Midbrain (tissue), 1 donor: ENCODE measurements at regions not wholly inside any gene's neighbourhood (a gene's known extent, or its start where the extent isn't known, plus 50 kb on each side); places are given as distances from the start of the nearest gene placed in this dataset.
"Not testable (repeated sequence)": the region's sequence is repeated elsewhere in the genome, so short reads cannot be mapped to it uniquely, and the experiment has no call there.

Experiments used
- DNase-seq: peaks from one replicate; lab custom pipeline; 2025; lab: John Stamatoyannopoulos, UW

DNA sequence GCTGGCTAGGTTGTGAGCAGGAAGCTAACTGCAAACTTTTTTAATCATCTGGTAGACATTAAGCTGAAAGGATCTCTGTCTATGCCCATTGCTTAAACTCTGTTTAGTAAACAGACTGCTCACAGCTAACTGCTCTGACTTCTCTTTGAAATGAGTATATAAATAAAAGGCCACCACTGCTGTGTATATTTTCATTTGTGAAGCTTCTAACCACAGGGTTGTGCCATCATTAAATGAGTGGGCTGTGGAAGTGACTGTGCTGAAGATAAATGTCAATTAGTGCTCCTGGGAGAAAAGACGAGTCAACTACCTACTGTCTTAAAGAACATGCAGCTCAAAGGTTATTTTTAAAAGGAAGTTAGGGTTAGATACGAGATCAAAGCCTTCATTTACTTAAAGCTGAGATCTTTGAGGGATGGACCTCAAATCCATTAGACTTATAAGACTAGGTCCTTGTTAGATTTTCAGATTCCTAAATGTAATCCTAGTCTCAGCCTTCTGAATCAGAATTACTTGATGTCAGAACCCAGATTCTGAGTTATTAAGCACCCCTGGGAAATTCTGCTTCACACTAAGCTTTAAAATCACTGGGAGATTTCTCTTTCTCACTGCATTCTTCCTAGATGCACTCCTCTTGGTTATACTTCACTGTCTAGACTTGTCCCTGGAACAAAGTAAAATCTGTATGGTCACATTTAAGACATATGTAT is 213.1 kb upstream of the FLRT2 start:
- no peak for DNase-seq

DNA sequence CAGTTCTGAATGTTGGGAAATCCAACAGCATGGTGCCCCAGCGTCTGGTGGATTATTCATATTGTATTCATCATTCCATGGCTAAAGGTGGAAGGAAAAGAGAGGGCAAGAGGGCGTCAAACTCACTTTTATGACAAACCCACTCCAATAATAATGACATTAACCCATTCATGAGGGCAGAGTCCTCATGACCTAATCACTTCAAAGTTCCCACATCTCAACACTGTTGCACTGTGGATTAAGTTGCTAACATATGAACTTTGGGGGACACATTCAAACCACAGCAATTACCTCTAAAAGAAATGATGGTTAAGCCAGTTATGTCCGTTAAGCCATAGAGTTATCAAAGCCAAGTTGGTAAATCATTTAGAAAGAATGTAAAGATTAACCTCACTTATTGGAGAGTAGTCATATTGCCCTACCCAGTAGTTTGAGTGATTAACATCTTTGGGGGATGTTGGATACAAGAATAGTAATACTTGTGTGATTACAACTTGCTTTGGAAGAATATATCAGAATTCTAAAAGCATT is 212.4 kb upstream of the FLRT2 start:
- DNase-seq: no peak

DNA sequence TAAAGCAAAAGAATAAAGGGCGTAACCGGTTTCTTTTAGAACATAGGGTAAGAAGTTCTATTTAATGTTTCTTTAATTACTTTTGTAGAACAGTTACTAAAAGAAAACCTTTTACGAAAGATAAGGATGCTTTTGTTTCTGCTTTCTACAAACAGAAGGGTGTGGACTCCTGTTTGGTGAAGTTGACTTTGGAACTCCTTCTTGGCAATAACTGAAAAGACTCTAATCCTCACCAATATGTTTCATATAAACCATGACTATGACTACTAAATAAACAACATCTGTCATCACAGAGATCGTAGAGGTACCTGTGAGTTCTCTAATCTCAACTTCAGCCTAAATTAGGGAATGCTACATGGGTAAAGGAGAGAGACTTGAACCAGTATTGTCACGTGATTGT is 210.8 kb upstream of the FLRT2 start:
- no peak for DNase-seq

DNA sequence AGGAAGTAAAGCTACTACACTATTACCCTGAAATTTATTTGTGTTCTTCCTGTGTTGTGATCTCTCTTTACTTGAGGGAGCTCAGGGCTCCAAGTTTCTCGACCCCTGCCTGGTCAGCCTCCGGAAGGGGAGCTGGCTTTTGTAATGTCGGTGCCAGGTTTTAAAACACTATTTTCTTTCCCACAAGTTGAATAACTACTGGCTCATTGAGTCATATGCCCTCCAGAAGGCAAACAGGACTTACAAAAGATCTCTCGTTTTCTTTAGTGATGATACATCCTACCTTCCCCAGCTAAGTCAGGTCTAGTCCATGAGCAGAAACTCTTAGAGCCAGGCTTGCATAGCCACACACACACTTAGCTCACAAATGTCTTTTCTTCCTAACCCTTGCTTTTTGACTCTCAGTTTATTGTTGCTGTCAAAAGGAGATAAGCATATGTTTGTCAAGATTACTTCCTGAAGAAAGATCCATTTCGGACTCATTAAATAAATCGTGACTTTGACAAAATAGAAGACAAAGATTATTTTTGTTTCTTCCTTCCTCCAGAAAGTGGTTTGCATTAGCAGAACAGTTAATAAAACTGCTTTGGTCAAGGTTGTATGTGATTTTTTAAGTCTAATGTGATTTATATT is 209.8 kb upstream of the FLRT2 start:
- DNase-seq: no peak

DNA sequence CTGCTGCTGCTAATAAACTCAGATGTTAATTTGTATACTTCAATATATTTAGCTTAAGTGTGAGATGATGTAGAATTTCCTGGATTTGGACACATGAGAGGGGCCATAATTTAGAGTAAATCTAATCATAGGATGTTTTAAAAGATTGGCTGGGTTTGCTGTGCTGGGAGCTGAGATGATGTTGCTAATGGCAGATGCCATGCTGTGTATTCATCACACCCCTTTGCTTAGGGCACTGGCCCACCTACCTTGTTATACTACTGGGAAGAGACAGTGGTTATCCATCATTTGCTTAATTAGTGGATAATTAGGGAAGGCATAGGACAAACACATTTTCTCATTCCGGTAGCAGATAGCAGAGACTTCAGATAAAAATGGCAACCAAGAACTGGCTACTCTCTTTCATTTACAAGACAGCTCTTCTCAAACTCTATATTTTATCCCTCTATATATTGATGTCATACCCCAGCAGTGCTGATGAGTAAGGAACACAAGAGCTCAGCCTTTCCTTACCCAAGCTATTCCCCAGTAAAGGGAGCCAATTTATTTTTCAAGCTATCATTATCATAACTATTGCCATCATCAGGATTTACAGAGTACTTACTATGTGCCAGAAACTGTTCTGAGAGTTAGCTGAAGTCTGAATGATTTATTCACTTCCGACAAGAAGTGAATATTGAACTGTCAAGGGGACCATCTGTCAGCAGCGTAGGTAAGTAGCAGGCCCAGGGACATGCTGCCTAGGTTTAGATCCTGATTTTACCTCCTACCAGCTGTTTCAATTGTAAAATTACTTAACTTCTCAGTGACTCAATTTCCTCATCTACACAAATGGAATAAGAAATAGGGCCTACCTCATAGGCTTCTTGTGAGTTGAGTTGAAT is 204.6 kb upstream of the FLRT2 start:
- no peak for DNase-seq

DNA sequence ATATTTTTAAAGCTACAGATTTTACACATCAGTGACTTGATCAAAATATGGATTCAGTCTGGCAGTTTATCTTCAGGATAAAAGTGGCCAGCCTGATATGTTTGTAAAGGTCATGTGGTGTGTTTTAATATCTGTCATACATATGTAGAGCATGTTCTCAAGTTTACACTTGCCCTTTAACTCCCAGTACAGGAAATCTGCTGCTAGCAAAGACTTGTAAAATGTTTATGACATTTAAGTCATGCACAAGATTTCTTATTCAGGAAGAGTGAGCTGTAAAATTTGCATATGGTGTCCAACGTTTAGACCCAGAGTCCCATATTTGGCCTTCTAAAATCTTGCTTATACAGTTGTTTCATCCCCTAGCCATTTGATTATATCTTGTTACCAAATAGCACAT is 197.5 kb upstream of the FLRT2 start:
- DNase-seq: no peak

DNA sequence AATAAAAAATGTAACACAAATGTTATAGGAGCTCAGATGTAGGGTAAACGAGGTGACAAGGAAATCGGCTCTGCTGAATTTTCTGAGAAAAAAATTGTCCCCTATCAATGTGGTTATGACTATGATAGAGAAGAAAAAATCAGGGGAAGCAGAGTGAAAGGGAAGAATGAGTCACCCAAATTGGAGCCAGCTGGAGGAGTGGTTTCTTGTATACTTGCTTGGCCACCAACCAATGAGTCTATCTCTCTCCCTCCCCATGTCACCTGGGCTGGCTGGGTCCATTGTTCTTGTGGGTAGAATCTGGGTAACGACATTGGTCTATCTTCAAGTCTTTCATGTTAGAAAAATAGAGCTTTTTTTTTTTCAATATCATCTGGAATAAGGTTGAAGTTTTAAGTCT is 196.6 kb upstream of the FLRT2 start:
- no peak for DNase-seq

DNA sequence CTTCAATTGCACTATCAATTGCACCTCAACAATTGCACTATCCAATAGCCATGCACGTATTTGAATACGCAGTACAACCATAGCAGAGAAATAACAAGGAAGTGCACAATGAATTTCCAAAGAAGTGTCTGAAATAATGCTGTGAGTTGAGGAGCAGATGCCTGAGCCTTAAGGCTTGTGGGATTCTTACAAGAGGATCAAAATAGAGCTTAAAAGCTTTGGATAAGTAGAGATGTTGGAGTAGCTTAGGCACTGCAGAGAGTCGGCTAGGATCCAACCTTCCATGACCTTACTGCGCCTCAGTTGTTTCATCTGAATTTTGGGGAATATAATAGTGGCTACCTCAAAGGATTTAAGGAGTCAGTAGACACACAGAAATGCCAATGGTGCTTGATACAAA is 196.1 kb upstream of the FLRT2 start:
- no peak for DNase-seq

DNA sequence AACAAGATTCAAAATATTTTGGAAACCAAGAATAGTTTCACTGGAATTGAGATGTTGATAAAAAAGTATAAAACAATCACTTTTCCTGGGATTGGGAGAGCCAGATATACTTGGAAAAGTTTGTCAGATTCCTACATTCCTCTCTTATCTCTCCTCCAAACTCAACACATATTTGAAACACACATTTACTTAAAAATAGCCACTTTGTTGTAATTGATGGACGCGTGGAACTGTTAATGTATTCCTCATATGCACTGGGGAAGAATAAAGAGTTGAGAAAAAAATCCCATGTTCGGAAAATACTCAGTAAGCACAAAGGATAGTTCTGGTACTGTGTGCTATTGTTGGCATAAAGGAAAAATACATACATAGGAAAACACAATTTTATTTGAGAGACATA is 195.6 kb upstream of the FLRT2 start:
- DNase-seq: no peak

DNA sequence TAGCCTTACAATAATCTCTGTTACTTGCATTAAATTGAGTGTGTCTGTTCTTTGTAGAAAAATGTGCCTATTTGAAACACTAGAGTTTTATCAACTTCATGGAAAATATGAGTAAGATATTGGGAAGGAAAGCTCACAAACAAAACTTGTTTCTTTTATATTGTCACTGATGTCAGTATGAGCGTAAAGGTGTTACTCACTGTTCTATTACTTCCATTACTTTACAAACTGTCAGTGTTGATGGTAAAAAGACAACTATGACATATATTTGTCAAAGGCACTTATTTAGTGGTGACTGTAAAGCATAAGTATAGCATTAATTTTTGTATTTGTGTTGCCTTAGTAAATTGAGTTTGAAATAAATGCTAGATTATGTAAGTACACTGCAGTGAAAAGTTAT is 193.7 kb upstream of the FLRT2 start:
- no peak for DNase-seq

DNA sequence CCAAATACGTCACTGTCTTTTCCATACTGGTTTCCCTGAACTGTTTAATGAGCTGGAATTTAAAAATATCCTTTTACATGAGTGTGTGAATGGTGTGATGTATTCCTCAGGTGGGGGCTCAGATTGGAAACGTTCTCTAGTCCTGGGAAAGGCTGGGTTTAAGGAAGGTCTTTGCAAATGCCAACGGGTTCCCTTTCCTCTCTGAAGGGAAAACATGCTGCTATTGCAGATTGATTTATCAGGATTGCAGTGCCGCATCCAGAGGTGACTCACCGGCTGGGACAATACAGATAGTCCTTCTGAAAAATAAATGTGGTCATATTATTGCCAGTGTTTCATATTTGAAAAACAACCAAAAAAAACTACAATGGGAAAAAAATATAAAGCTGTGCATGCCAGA is 193.1 kb upstream of the FLRT2 start:
- no peak for DNase-seq

DNA sequence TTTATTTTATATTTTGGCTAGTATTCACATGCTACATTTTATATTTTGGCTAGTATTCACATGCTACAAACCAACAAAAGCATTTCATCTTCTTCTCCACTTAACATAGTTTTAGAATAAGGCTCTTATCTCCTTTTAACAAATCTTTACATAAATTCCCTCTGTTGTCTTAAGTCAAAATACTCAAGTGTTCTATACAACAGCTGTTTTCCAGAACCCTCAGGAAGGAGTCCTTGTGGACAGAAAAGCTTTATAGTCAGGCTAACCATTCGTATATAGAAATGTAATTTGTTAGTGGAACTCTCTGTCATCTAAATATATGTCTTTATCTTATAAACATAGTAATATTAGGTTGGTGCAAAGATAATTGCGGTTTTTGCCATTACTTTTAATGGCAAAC is 191.0 kb upstream of the FLRT2 start:
- DNase-seq: no peak

DNA sequence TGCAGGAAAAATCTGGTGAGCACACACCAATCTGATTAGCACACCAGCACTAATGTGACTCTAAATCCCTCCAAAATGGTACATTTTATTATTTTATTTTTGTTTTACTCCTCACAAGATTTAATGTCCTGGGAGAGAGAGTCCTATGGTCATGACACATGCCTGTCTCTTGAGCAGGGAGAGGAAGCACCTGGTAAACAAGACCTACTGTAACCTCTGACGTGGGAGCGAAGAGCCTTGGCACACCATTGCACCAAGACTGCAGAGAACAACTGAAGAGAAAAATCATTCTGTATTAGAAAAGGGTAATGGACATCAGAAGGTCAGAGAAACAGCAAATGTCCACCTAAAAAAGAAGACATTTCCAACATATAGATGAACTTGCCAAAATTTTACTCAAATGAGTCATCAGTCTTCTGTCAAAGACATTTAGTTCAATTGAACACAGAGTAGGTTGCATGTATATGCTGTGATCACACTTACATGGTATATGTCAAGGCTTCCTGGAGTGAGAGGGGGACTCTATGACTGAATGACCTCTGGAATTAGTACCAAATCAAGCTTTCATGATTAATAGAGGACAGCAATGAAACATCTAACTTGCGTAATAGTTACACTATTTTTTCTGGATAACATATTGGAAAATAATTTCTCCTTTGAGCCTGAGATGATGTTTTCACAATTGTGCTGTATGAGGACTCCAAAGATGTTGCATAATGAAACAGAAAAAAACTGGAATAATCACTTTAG is 186.9 kb upstream of the FLRT2 start:
- DNase-seq: no peak

DNA sequence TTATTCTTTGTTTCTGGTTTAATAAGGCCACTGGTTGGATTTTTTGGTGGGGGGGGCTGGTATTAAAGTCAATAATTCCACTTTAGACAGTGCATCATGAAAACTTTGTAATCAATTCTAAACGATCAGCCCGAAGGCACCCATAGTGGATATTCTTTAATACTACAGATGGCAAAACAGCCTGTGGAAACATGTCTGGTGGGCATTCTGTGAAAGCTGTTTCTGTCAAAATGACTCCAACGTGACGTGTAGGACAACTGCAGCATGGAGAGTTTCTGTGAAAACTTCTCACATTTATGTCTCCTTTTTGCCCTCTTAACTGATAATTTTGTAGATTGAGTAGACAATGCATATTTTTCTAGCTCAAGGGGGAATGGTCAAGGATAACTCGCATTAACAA is 185.8 kb upstream of the FLRT2 start:
- no peak for DNase-seq

DNA sequence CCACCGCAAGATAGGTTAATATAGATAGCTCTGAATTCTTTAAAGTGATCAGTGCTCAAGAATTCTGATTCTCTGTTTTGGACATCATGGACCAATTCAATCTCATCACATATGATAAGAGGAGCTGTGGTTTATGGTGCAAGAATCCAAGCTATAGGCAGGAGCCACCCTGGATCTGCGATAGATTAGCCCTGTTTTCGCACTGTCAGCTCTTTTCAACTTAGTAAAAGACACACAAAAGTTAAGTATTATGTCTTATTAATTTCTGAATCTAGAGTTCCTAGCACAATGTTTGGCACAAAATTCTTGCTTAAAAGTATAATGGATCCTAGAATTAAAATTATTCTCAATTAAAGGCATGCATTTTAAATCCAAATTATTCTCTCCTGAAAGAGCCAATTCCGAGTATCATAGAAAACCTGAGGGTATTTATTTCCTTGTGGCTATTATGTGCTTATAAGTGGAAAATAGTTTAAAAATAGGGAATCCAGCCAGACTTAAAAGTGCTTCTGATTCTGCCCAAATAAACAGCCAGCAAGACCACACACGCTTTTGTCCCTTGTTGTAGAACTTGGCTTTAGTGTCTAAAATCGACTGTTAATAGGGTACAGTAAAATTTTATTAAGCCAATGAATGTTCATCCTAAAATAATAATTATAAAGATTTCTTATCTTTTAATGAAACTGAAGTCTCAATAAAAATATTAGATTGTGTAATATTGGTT is 184.9 kb upstream of the FLRT2 start:
- DNase-seq: no peak

DNA sequence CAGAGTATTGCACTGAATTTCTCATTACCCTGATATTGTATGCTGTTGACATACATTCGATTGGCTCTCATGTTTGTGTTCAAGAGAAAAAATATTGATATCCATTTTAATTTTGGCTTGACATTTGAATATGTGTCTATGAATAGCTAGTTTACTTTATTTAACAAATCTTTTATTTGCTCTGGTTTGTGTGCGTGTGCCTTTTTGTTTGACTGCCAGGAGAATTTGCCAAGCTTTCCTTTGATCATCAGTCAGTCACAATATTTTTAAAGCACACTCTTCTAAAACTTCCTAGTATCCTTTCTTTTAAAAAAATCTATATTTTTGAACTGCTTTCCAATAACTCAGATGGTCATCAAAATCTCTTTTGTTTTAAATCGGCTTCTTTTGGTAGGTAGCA is 179.3 kb upstream of the FLRT2 start:
- DNase-seq: no peak

DNA sequence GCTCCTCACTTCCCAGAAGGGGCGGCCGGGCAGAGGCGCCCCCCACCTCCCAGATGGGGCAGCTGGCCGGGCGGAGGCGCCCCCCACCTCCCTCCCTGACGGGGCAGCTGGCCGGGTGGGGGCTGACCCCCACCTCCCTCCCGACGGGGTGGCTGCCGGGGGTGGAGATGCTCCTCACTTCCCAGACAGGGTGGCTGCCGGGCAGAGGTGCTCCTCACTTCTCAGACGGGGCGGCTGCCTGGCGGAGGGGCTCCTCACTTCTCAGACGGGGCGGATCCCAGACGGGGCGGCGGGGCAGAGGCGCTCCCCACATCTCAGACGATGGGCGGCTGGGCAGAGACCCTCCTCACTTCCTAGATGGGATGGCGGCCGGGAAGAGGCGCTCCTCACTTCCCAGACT is 177.4 kb upstream of the FLRT2 start:
- not testable (repeated sequence) for DNase-seq

DNA sequence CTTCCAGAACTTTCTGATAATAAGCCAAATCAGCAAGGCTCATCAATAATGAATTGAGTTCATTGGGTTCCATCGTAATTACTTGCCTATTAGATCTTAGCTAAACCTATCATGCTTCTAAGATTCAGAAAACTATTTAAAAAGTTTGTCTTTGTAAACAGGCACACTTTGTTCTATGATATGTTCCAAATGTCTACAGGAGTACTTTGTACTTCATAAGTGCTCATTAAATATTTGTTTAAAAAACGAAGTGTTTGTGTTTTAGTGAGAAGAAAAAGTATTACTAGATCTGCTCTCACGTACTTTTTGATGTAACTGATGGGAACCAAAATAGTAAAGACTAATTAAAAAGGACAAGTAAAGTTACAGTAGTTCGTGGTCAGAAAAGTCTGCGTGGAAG is 172.8 kb upstream of the FLRT2 start:
- no peak for DNase-seq

DNA sequence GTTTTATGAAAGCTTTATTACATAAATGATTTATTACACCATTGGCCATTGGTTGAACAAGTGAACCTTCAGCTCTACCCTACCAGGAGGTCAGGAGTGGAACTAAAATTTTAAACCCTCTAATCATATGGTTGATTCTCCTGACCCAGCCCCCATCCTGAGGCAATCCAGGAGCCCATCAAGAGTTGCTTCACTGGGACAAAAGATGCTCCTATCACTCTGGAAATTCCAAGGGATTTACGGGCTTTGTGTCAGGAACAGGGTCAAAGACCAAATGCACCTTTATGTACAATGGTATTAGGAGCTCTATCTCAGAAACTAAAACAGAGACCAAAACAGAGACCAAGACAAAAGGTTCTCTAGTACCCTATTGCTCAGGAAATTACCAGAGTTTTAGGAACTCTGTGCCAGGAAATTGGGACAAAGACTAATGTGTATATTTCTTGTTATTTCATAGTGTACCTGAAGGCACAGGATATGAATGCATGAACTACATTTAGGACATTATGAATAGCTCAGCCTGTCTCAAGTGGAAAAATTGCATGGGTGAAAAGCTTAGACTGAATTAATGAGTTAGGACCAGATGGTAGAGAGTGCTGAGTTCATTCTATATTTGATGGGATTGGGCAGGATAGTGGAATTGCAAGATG is 171.7 kb upstream of the FLRT2 start:
- no peak for DNase-seq

DNA sequence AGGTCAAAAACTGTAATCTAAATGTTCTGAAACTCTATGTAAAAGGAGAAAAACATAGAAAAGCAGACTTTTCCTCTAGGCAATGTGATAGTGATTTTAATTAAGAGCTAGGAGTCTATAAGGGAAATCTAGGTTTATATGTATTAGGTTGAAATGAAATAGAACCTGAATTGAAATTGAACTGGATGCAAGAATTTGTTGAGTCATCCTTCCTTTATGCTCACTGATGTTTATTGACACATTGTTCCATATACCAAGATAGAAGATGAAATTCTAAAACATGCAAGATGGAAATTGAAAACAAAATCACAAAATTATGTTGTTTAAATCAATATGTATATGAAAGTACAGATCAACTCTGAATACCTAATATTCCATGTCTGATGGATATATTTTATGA is 170.4 kb upstream of the FLRT2 start:
- no peak for DNase-seq

DNA sequence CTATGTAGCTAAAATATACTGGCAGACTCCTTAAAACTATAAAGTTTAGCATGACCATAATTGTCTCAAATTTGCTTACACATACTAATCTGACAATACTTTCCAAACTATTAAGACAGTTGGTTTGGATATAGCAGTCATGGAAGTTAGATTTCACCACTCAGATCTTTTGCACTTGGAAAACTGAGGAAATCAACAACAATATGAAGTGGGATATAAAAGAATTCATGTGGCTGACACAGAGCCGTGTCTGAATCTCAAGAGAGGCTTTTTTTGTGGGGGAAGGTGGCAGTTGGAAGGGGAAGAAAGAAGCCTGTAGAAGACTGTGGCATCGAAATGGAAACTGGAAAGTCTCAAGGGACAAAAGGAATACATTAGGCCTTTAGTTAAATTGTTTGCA is 166.6 kb upstream of the FLRT2 start:
- no peak for DNase-seq
